GM10847 (cell line): ENCODE measurements at regions not wholly inside any gene's neighbourhood (a gene's known extent, or its start where the extent isn't known, plus 50 kb on each side); places are given as distances from the start of the nearest gene placed in this dataset.

Source experiments
- POLR2A ChIP-seq: IDR thresholded peaks from 2 replicates; pipeline ENCODE4 v1.6.1; 2011; ENCODE audit not compliant: insufficient read length; ENCODE audit errors: extremely low read depth

DNA sequence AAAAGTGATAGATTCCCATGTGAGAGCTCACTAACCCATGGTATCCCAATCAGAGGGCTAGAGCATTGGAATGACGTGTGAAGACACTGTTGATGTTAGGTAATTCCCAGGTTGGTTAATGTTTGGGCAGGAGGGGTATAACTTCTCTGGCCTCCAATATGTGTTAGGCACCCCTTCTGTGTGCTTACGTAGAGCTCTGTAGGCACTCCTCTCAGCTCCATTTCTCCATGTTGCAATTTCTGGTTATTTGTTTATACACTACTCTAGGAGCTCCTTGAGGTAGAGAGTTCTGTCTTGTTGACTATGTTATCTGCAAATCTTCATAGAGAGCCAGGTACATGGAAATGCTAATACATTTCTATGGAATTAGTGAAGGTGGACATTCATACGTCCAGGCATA, 153.5 kb downstream of the RPIA start:
- TF ChIP-seq POLR2A, result no peak

- peak; percentile 37 for TF ChIP-seq POLR2A
Measured at GRCh38 chr2:88845772-88846661, 154.5 kb downstream of the RPIA start.

DNA sequence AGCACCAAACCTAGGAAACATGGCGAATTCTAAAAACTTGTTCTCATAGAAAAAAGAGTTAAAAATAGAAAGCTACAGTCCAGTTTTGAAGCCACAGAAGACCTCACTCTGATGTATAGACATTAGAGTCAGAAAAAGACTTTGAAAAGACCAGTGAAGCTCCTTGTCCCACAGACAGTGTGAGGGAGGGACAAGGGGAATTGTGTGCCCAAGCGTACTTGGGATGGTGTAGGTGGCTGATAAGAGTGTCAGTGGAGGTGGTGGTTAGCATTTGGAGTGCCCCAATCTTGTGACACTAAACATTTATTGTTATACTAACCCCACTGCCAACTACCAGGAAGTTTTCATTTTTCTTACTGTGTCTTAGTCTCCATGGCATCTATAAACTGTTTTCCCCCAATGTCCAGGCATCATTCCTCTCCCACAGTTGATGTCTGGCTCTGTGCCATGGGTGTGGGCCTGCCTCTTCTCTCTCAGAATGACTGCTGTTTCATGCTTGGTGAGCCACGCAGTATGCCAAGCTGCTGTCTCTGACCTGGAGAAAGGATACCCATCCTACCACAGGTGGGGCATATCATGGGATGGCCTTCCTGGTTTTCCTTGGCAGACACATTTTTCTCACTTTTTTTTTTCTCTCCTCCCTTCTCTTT, 161.4 kb downstream of the RPIA start:
- TF ChIP-seq POLR2A, result no peak

GRCh38 chr2:88853403-88853790, 161.9 kb downstream of the RPIA start:
- TF ChIP-seq POLR2A, result no peak

DNA sequence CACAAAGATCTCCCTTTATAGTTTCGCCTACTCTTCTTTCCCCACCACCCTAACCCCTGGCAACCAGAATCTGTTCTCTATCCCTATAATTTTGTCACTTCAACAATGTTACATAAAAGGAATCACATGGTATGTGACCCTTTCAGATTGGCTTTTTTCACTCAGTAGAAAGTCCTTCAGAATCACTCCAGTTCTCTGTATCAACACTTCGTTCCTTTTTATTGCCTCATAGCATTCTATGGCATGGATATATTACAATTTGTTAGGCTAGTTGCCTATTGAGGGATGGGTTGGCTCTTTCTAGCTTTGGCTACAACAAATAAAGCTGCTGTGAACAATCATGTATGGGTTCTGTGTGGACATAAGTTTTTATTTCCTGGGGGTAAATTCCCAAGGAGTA, 163.1 kb downstream of the RPIA start:
- TF ChIP-seq POLR2A, result no peak

GRCh38 chr2:88855620-88856408, 164.3 kb downstream of the RPIA start:
- TF ChIP-seq POLR2A, result peak; percentile 60

- TF ChIP-seq POLR2A, result no peak
Measured at GRCh38 chr2:88856409-88857135, 165.1 kb downstream of the RPIA start.

DNA sequence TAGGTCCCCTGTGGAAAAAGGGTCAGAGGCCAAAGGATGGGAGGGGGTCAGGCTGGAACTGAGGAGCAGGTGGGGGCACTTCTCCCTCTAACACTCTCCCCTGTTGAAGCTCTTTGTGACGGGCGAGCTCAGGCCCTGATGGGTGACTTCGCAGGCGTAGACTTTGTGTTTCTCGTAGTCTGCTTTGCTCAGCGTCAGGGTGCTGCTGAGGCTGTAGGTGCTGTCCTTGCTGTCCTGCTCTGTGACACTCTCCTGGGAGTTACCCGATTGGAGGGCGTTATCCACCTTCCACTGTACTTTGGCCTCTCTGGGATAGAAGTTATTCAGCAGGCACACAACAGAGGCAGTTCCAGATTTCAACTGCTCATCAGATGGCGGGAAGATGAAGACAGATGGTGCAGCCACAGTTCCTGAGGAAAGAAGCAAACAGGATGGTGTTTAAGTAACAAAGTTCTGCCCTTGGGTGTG, 165.8 kb downstream of the RPIA start:
- peak; percentile 56 for TF ChIP-seq POLR2A

DNA sequence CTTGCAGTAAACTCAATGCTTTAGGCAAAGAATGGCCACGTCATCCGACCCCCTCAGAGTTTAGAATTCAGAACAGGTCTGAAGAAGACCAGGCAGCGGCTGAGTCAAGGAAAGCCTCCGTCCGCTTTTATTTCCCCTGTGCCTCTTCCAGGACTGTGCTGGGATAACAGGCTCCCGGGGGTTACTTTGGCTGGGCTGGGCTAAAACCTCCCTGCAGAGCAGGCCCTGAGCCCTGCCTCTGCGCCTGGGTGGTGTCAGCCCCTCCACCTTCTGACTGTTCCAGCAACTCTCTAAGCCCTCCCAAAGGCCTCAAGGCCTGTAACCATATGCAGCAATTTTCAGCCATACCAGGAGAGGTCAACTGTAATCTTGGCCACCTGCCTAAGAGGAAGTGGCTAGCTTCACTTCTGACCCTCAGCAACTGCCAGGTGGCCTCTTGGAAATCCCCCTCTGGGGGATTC, 166.5 kb downstream of the RPIA start:
- peak; percentile 84 for TF ChIP-seq POLR2A

DNA sequence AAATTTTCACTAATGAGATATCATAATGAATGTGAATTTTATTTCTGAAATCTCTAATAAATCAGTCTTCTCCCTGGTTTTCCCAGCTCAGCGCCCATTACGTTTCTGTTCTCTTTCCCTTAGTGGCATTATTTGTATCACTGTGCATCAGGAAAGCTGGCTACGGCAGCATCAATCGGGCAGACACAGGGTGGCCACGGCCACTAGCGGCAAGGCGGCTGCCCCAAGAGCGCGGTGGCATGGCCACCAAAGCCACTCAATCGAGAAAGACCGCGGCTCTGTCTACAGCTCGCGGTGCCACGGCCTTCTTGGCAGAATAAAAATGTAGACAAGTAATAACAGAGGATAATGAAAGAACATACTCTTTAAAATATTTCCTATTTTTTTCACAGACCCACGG, 168.0 kb downstream of the RPIA start:
- peak; percentile 85 for TF ChIP-seq POLR2A

GRCh38 chr2:88860421-88861075, 169.1 kb downstream of the RPIA start:
- TF ChIP-seq POLR2A, result no peak

DNA sequence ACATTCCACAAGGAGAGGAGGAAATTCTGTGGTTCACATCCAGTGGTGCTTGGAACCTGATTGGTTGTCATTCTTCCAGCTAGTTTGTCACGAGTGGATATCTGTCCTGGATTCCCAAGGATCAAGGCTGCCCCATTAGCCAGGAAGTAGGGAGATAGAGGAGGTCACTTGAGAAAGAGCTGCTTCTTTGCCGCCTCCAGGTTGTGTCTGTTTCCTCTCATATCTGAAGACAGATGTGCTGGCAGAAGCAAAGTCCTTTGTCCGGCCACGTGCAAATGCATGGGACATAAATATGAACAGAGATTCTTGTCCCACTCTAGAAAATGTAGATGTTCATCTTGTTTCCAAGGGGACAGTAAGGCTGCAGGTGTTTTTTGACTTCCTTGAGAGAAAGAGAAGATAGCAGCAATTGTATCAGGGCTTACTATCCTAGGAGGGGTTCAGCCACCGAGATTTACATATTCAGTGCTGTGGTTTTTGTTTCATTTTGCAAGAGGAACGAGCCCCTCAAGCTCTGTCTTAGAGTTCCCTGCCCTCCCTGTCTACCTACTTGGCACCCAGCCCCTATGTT, 174.4 kb downstream of the RPIA start:
- no peak for TF ChIP-seq POLR2A

GRCh38 chr2:88866756-88867155, 175.3 kb downstream of the RPIA start:
- no peak for TF ChIP-seq POLR2A

- no peak for TF ChIP-seq POLR2A
Measured at GRCh38 chr2:88868861-88869260, 177.4 kb downstream of the RPIA start.

GRCh38 chr2:88870267-88870839, 178.9 kb downstream of the RPIA start:
- TF ChIP-seq POLR2A, result no peak
